NCI-H226 (cell line): ENCODE measurements at regions not wholly inside any gene's neighbourhood (a gene's known extent, or its start where the extent isn't known, plus 50 kb on each side); places are given as distances from the start of the nearest gene placed in this dataset.
"Not testable (repeated sequence)": the region's sequence is repeated elsewhere in the genome, so short reads cannot be mapped to it uniquely, and the experiment has no call there.

Source experiments
- DNase-seq: peaks from one replicate; pipeline ENCODE4 v3.0.0-alpha.2; 2015

- no peak for DNase-seq
Observed at GRCh38 chr16:72654535-72654934, 393.4 kb downstream of the ZFHX3 start.

GRCh38 chr16:72649254-72649944 is 398.5 kb downstream of the ZFHX3 start:
- DNase-seq, result no peak

- no peak for DNase-seq
Observed at GRCh38 chr16:72646615-72647014, 401.3 kb downstream of the ZFHX3 start.

GRCh38 chr16:72645538-72645937 is 402.4 kb downstream of the ZFHX3 start:
- no peak for DNase-seq

GRCh38 chr16:72644911-72645310 is 403.0 kb downstream of the ZFHX3 start:
- no peak for DNase-seq

GRCh38 chr16:72639494-72639893 is 408.4 kb downstream of the ZFHX3 start:
- no peak for DNase-seq

- peak; percentile 90 for DNase-seq
Observed at GRCh38 chr16:72637306-72637705, 410.6 kb downstream of the ZFHX3 start.

GRCh38 chr16:72635694-72636093 is 412.2 kb downstream of the ZFHX3 start:
- no peak for DNase-seq

- no peak for DNase-seq
Observed at GRCh38 chr16:72635104-72635503, 412.8 kb downstream of the ZFHX3 start.

- DNase-seq, result not testable (repeated sequence)
Observed at GRCh38 chr16:72627182-72627896, 420.6 kb downstream of the ZFHX3 start.

GRCh38 chr16:72626623-72627022 is 421.3 kb downstream of the ZFHX3 start:
- DNase-seq, result no peak

GRCh38 chr16:72621651-72622050 is 426.3 kb downstream of the ZFHX3 start:
- no peak for DNase-seq

- DNase-seq, result no peak
Observed at GRCh38 chr16:72620853-72621252, 427.1 kb downstream of the ZFHX3 start.

- DNase-seq, result no peak
Observed at GRCh38 chr16:72620348-72620747, 427.6 kb downstream of the ZFHX3 start.

GRCh38 chr16:72615856-72616255 is 432.1 kb downstream of the ZFHX3 start:
- no peak for DNase-seq

GRCh38 chr16:72612718-72613117 is 435.2 kb downstream of the ZFHX3 start:
- DNase-seq, result no peak

- no peak for DNase-seq
Observed at GRCh38 chr16:72612256-72612655, 435.7 kb downstream of the ZFHX3 start.

- DNase-seq, result no peak
Observed at GRCh38 chr16:72609933-72610332, 438.0 kb upstream of the PMFBP1 start.

- no peak for DNase-seq
Observed at GRCh38 chr16:72609066-72609465, 437.1 kb upstream of the PMFBP1 start.

- no peak for DNase-seq
Observed at GRCh38 chr16:72604375-72604774, 432.4 kb upstream of the PMFBP1 start.

GRCh38 chr16:72602499-72602898 is 430.5 kb upstream of the PMFBP1 start:
- no peak for DNase-seq

GRCh38 chr16:72598696-72599095 is 426.7 kb upstream of the PMFBP1 start:
- no peak for DNase-seq

- DNase-seq, result no peak
Observed at GRCh38 chr16:72597938-72598337, 426.0 kb upstream of the PMFBP1 start.

- no peak for DNase-seq
Observed at GRCh38 chr16:72596373-72596772, 424.4 kb upstream of the PMFBP1 start.
